ENCODE measurements at regions not wholly inside any gene's neighbourhood (a gene's known extent, or its start where the extent isn't known, plus 50 kb on each side); places are given as distances from the start of the nearest gene placed in this dataset.
A peak's percentile ranks its signal among the peaks of the same experiment; 100 is the strongest.
"Not testable (repeated sequence)": the region's sequence is repeated elsewhere in the genome, so short reads cannot be mapped to it uniquely, and the experiment has no call there.

DNA sequence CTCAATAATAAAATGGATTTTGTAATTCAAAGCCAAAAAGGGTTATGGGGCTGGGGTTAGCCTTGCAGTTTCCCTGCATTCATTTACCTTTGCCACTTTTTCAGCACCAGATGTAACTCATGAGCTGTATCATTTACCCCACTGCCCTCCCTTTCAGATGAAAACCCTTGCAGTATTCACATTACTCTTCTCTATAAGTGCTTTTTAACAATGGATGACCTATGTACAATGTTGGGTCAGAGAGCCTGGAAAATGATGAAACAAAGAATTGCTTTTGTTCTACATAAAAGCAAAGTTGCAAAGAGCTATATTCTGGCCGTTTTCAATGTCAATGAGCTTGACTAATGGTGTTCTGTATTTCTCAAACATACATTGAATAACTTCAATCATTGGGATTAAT is 189.7 kb downstream of the TMEM26 start:
- Histone ChIP-seq H3K27ac (no peak overlapping the region), H3K27me3 (no peaks in the 10 kb centered on the region)

DNA sequence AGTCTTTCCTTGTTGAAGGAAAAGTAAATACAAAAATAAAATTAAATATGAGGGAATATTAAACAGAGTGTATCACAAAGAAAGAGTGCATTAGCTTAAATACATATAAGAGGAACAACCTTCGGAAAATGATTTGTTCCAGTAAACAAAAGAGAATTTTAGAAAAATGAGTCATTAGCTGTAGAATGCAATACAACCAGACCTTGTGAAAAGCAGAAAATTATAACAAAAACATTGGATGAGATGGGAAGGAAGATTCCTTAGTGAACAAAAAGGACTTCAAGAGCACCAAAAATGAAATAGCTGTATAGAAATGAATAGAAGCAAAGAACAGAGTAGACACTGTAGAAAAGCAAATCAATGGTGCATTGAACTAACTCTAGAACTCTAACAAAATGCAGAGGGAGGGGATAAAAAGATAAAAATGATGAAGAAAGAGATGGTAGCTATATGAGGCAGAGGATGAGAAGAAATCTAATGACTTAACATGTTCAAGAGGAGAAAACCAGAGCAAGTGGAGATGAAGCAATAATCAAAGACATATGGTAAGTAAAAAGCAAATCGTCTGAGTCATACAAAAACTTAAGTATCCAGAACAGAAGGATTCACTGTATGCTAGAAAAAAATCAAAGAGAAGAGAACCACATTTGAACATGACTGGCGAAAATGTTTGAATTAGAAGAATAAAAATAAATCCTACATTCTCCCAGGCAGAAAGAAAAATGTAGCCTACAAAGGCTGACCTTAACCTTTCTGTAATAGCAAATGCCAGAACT is 190.5 kb downstream of the TMEM26 start:
- H3K4me3 ChIP-seq: no peak overlapping the region
- H3K9me3 ChIP-seq (replicated peaks): no peaks in the 10 kb centered on the region
- DNase-seq: no peak
- H3K4me1 ChIP-seq: no peaks in the 10 kb centered on the region
- H3K27me3 ChIP-seq: no peaks in the 10 kb centered on the region
- no peaks in the 10 kb centered on the region for H3K36me3 ChIP-seq
- H3K27ac ChIP-seq: no peak overlapping the region

More for the DNA sequence above, 189.7 kb downstream of the TMEM26 start:
- no peaks in the 10 kb centered on the region for H3K36me3 ChIP-seq
- no peak for DNase-seq
- H3K4me3 ChIP-seq: no peak overlapping the region
- no peaks in the 10 kb centered on the region for H3K9me3 ChIP-seq (replicated peaks)
- H3K4me1 ChIP-seq: no peaks in the 10 kb centered on the region

DNA sequence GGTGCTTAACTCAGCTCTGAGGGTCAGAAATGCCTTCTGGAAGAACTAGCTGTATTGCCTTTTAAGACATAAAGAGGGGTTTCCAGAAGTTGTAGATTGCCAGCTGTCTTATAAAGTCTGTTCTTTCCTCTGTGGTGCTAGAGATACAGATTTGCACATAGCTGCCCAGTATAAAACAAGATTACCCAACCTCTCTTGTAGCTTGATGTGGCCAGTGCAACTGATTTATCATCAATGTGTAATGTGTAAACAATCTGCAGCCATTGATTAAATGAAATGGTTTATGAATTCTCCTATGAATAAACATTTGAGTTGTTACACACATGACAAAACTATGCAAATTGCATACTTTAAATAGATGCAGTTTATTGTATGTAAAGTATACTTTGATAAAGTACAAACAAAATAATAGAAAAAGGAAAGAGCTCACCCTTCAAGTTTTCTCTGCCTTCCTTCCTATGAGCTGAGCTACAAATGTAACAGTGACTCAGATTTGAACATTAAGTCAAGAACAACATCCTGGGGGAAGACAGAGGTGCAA is 195.2 kb downstream of the TMEM26 start:
- DNase-seq: no peak
- no peaks in the 10 kb centered on the region for H3K9me3 ChIP-seq (replicated peaks)
- no peaks in the 10 kb centered on the region for H3K36me3 ChIP-seq
- no peak overlapping the region for H3K4me3 ChIP-seq
- no peaks in the 10 kb centered on the region for H3K4me1 ChIP-seq
- no peak overlapping the region for H3K27ac ChIP-seq
- no peaks in the 10 kb centered on the region for H3K27me3 ChIP-seq

DNA sequence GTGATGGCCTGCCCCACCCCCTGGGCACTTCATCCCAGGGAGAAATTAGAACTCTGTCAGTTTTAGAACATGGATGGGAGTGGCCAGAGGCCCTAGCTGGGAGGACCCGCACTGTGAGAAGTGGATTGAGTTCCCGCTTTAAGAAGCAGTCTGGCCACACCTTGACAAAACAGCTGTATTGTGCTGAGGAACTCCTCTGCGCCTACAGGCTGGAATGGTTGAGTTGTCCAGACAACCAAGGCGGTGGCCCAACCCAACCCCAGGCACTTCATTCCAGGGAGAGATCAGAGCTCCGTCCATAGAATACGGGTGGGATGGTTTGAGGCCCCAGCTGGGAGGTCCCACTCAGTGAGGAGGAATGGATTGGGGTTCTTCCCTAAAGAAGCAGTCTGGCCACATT is 196.0 kb downstream of the TMEM26 start:
- no peaks in the 10 kb centered on the region for H3K36me3 ChIP-seq
- no peak for DNase-seq
- no peaks in the 10 kb centered on the region for H3K27me3 ChIP-seq
- H3K4me1 ChIP-seq: no peaks in the 10 kb centered on the region
- no peak overlapping the region for H3K27ac ChIP-seq
- no peaks in the 10 kb centered on the region for H3K9me3 ChIP-seq (replicated peaks)
- no peak overlapping the region for H3K4me3 ChIP-seq

DNA sequence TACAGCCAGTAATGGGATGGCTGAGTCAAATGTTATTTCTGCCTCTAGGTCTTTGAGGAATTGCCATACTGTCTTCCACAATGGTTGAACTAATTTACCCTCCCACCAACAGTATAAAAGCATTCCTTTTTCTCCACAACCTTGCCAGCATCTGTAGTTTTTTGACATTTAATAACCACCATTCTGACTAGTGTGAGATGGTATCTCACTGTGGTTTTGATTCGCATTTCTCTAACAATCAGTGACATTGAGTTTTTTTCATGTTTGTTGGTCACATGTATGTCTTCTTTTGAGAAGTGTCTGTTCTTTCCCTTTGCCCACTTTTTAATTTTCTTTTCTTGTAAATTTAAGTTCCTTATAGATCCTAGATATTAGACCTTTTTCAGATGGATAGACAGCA is 200.9 kb downstream of the TMEM26 start:
- not testable (repeated sequence) for H3K4me3 ChIP-seq; H3K9me3 ChIP-seq (replicated peaks); H3K36me3 ChIP-seq; H3K27me3 ChIP-seq; H3K27ac ChIP-seq; H3K4me1 ChIP-seq; DNase-seq

DNA sequence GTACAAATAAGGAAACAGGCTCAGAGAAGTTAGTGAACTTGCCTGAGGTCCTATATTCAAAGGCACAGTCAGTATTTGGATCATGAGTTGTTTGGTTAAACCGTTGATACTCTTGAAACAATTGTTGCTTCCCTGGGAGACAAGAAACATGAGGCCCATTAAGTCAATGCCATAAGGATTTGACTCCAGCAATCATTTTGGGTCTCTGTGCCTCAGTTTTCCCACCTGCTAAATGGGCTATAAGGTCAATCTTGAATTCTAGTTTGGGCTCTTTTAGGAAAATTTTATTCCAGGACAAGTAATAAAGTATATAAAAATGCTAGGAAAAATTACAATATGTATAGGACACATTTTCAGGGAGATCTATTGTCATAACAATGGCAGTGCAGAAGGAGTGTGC is 202.1 kb downstream of the TMEM26 start:
- no peaks in the 10 kb centered on the region for H3K36me3 ChIP-seq
- H3K9me3 ChIP-seq (replicated peaks): no peaks in the 10 kb centered on the region
- DNase-seq: no peak
- no peaks in the 10 kb centered on the region for H3K4me1 ChIP-seq
- H3K4me3 ChIP-seq: no peak overlapping the region
- no peaks in the 10 kb centered on the region for H3K27me3 ChIP-seq
- H3K27ac ChIP-seq: no peak overlapping the region

DNA sequence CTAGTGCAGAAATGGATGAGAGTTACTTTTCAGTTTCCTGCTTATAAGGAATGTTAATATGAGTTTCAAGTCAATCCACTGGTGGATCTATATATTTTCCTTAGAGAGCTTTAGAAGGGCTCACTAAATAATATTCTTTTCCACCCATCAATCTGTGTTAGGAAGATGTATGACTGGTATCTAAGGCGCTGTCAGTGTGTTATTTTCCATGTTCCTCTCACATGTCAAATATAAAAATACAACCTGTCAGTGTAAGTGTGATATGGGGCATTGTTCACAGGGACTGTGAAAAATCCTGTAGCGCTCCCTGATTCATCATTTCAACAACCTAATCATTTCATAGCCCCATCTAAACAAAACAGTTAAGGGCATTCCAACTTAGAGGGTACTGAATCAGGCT is 203.1 kb downstream of the TMEM26 start:
- Histone ChIP-seq H3K36me3 (no peaks in the 10 kb centered on the region), H3K4me1 (no peaks in the 10 kb centered on the region), H3K4me3 (no peak overlapping the region), H3K9me3 (replicated peaks) (no peaks in the 10 kb centered on the region), H3K27ac (no peak overlapping the region), H3K27me3 (no peaks in the 10 kb centered on the region)
- DNase-seq: no peak

DNA sequence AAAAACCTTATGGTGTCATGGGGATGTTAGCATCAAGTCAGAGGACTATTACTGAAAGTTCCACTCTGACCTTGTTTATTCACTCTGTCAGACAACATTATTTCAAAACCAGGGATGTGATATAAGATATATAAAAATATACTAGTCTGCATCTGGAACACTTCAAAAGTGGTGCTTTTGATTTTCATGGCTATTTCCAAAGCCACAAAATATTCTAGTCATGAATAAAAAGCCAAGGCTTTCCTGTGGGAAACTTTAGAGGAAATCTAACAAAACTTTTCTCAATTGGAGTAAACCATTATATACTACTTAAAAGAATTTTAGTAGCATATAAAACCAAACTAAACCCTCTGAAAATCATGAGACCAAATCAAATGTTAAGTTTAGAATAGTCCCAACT is 205.2 kb downstream of the TMEM26 start:
- Histone ChIP-seq H3K36me3 (no peaks in the 10 kb centered on the region), H3K27me3 (no peaks in the 10 kb centered on the region), H3K9me3 (replicated peaks) (no peaks in the 10 kb centered on the region), H3K27ac (no peak overlapping the region), H3K4me1 (no peaks in the 10 kb centered on the region), H3K4me3 (no peak overlapping the region)
- no peak for DNase-seq

DNA sequence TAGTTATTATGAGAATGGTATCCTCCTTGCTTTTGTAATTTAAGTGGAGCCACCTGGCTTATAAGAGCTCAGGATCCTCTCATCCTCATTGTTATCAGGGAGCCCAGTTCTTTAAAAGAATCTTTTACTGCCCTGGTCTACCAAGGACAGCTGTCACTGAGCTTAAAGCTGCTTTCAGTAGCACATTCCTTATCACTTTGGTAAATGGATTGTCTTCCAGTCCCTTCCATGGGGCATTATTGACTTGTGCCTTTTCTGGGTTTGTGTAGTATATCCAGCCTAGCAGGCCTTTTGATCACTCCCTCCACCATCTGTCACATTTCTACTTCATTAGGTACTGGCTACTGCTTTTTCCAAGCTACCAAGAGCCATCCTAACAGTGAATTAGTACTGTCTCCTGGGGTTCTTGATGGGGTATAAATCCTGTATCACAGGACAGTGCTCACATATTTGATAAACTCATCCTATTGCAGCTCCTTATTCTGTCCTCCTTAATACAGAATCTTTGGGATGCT is 208.9 kb downstream of the TMEM26 start:
- Histone ChIP-seq H3K9me3 (replicated peaks) (no peaks in the 10 kb centered on the region), H3K36me3 (no peaks in the 10 kb centered on the region), H3K4me1 (no peaks in the 10 kb centered on the region), H3K27me3 (no peaks in the 10 kb centered on the region), H3K27ac (no peak overlapping the region), H3K4me3 (no peak overlapping the region)
- peak in 1 of 2 experiments; percentile 13 for DNase-seq

DNA sequence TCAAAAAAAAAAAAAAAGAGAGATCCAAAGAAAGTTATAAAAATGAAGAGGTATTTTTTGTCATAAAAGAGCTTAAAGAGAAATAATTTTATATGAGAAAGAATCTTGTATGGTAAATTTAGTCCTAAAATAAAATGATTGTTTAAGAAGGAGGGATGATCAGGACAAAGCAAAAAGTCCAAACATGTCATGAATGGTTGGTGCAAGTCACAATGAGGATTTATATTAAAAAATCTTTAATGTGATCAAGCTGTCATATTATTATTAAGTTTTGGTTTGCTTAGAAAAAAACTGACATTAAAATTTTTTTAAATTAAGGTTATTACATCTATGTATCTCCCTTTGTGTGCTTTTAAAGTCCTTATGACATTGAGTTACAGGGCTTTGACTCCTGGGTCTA is 220.4 kb downstream of the TMEM26 start:
- H3K9me3 ChIP-seq (replicated peaks): no peaks in the 10 kb centered on the region
- H3K4me1 ChIP-seq: no peaks in the 10 kb centered on the region
- no peaks in the 10 kb centered on the region for H3K27me3 ChIP-seq
- DNase-seq: no peak
- no peak overlapping the region for H3K4me3 ChIP-seq
- no peak overlapping the region for H3K27ac ChIP-seq
- H3K36me3 ChIP-seq: no peaks in the 10 kb centered on the region

DNA sequence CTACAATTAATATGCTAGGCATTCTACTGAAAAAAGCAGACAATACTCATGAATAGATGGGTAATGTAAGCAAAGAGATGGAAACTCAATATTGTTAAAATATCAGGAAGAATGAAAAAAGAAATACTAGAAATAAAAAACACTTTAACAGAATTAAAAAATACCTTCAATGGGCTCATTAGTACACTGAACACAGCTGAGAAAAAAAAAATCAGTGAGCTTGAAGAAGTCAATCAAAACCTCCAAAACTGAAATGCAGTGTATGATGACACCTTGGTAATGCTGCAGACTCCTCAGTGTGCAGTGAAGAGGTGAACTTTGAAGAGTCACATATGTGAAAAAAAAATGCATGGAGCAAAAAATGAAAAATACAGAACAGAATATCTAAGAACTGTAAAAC is 227.2 kb downstream of the TMEM26 start:
- Histone ChIP-seq H3K9me3 (replicated peaks) (no peaks in the 10 kb centered on the region), H3K4me1 (no peaks in the 10 kb centered on the region), H3K36me3 (no peaks in the 10 kb centered on the region), H3K27me3 (no peaks in the 10 kb centered on the region), H3K27ac (no peak overlapping the region), H3K4me3 (no peak overlapping the region)
- no peak for DNase-seq

DNA sequence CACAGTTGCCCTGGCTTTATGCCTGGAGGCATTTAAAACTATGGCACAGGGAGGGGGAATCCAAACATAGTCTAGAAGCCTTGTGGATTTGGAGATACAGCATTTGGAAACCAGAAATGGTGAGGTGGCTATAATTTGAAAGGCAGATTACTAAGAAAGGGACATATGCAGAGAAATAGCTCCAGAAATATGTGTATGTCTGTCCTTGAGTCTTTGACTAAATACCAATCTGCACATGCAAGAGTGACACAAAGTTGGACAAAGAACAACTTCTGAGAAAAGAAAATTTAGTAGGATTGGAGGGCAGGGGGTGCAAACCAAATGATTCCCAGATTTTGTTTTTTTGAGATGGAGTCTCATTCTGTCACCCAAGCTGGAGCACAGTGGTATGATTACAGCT is 229.6 kb downstream of the TMEM26 start:
- DNase-seq: no peak
- Histone ChIP-seq H3K27me3 (no peaks in the 10 kb centered on the region), H3K9me3 (replicated peaks) (no peaks in the 10 kb centered on the region), H3K36me3 (no peaks in the 10 kb centered on the region), H3K4me1 (peaks cover under 1% of the 10 kb centered on the region; the same call in 1 of the 2 replicates), H3K27ac (no peak overlapping the region), H3K4me3 (no peak overlapping the region)

DNA sequence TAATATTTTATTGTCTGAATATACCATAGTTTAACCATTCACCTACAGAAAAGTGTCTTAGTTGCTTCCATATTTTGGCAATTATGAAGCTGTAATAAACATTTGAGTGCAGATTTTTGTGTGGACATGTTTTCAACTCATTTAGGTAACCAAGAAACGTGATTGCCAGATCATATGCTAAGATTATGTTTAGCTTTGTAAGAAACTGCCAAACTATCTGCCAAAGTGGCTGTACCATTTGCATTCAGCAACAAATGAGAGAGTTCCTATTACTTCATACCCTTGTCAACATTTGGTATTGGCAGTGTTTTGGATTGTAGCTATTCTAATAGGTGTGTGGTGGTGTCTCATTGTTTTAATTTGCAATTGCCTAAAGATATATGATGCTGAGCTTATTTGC is 233.5 kb downstream of the TMEM26 start:
- H3K4me3 ChIP-seq: no peak overlapping the region
- no peak overlapping the region for H3K27ac ChIP-seq
- no peaks in the 10 kb centered on the region for H3K9me3 ChIP-seq (replicated peaks)
- H3K36me3 ChIP-seq: no peaks in the 10 kb centered on the region
- no peaks in the 10 kb centered on the region for H3K27me3 ChIP-seq
- no peak for DNase-seq
- H3K4me1 ChIP-seq: peaks cover 14% of the 10 kb centered on the region

DNA sequence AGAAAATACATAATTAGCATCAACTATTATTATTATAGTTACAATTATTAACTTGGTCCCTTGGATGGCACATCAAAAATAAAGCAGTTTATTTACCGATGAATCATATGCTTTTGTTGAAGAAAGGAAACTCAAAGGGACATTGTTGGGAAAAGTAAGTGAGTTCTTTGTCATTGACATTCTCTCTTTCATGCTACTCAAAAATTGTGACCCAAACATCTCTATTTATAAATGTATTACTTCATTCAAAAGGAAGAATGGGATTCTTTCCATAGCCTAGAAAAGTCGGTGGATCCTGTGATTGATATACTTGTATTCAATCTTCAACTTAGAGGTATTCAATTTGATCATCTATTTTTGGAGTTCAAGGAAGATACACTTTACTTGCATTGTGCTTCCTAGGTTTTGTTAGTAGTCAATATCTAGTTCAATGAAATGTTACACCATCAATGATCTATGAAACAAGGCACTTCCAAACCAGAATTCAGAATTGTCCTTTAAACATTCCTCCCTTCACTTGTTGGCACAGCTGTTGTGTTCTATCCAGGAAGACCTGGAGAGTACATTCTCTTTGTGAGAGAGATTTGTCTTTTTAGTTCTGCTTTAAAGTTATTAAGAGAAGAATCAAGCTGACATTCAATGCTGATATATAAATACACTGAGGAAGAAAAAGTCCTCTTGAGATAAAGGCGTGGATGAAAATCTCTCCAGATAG is 235.2 kb downstream of the TMEM26 start:
- Histone ChIP-seq H3K4me3 (no peak overlapping the region), H3K4me1 (peaks cover 14% of the 10 kb centered on the region), H3K27ac (peak overlapping the region; percentile 59), H3K36me3 (no peaks in the 10 kb centered on the region), H3K27me3 (no peaks in the 10 kb centered on the region), H3K9me3 (replicated peaks) (no peaks in the 10 kb centered on the region)
- DNase-seq: peak; percentile 24 to 62

DNA sequence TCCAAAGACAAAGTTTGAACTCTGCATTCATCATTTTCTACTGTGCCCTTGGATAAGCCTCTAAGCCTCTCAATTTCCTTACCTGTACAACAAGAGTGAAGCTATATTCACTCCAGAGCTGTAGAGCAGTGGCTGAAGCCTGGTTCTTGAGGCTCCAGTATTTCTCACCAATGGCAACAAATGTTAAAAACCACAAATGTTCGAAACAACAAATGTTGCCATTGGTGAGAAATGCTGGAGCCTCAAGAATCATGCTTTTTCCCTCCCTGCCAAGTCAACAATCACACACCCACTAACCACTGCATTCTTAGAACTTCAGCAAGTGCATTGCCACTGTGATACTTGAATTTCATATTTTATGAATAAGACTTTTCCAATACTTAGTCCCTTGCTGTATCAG is 237.9 kb downstream of the TMEM26 start:
- Histone ChIP-seq H3K27ac (no peak overlapping the region), H3K9me3 (replicated peaks) (no peaks in the 10 kb centered on the region)
- DNase-seq: no peak

More for the DNA sequence above, 237.9 kb downstream of the TMEM26 start:
- Histone ChIP-seq H3K4me1 (peaks cover 14% of the 10 kb centered on the region), H3K36me3 (no peaks in the 10 kb centered on the region), H3K4me3 (no peak overlapping the region), H3K27me3 (no peaks in the 10 kb centered on the region)

Data from SJCRH30 (cell line).